GM10248 (cell line): ENCODE measurements at regions not wholly inside any gene's neighbourhood (a gene's known extent, or its start where the extent isn't known, plus 50 kb on each side); places are given as distances from the start of the nearest gene placed in this dataset.

Source experiments
- CTCF ChIA-PET: fragments of 300-600 bp; sonication (Branson Sonifier 250); formaldehyde crosslinking; extraction: SDS; loops from one replicate; lab custom pipeline; 2021; ENCODE audit warnings: antibody characterized with exemption; lab: Yijun Ruan, JAX
- POLR2A ChIA-PET: fragments of 350-650 bp; sonication (Branson Sonifier 250); formaldehyde crosslinking; extraction: SDS; loops from one replicate; lab custom pipeline; 2020; ENCODE audit warnings: antibody characterized with exemption; lab: Yijun Ruan, JAX
- DNase-seq: peaks from one replicate; pipeline ENCODE4 v3.0.0; 2012; ENCODE audit errors: extremely low spot score
- CTCF ChIP-seq: IDR thresholded peaks from 2 replicates; pipeline ENCODE4 v1.5.1; 2012; ENCODE audit warnings: mild to moderate bottlenecking, low read depth; ENCODE audit errors: extremely low read depth, missing control alignments, control extremely low read depth

GRCh38 chr18:10315522-10315921 lies 138.9 kb upstream of the APCDD1 start:
- ChIA-PET CTCF (interaction anchor here (1.2 kb wide), 1 partner anchor 17 kb away, joined by 3 read pairs; no protein-coding TSS in a partner anchor), POLR2A (no interaction called here)
- no peak for TF ChIP-seq CTCF
- DNase-seq = no peak

GRCh38 chr18:10316778-10317177 lies 137.7 kb upstream of the APCDD1 start:
- DNase-seq = no peak
- TF ChIP-seq CTCF = no peak
- ChIA-PET CTCF (no interaction called here), POLR2A (no interaction called here)

- ChIA-PET CTCF (interaction anchor here (0.7 to 1.1 kb wide), 2 partner anchors 10 to 28 kb away, joined by 3 read pairs; no protein-coding TSS in a partner anchor), POLR2A (no interaction called here)
- TF ChIP-seq CTCF = no peak
- no peak for DNase-seq
Observed at GRCh38 chr18:10317864-10318690, 136.4 kb upstream of the APCDD1 start.

- CTCF ChIA-PET = interaction anchor here (0.7 to 1.1 kb wide), 2 partner anchors 10 to 28 kb away, joined by 3 read pairs; no protein-coding TSS in a partner anchor
- POLR2A ChIA-PET = no interaction called here
- TF ChIP-seq CTCF = no peak
- no peak for DNase-seq
Observed at GRCh38 chr18:10318691-10318970, 135.8 kb upstream of the APCDD1 start.

GRCh38 chr18:10319026-10319425 lies 135.4 kb upstream of the APCDD1 start:
- CTCF ChIA-PET = interaction anchor here (1.1 kb wide), 1 partner anchor 29 kb away, joined by 3 read pairs; no protein-coding TSS in a partner anchor
- no peak for TF ChIP-seq CTCF
- POLR2A ChIA-PET = no interaction called here
- DNase-seq = no peak

GRCh38 chr18:10319914-10320600 lies 134.4 kb upstream of the APCDD1 start:
- CTCF ChIA-PET = no interaction called here
- POLR2A ChIA-PET = no interaction called here
- TF ChIP-seq CTCF = no peak
- DNase-seq = no peak
